IMR-90 (cell line): ENCODE measurements at regions not wholly inside any gene's neighbourhood (a gene's known extent, or its start where the extent isn't known, plus 50 kb on each side); places are given as distances from the start of the nearest gene placed in this dataset.

Experiments used
- CTCF ChIP-seq: conservative IDR thresholded peaks from 2 replicates; pipeline ENCODE4 v1.5.1; 2012; ENCODE audit warnings: mild to moderate bottlenecking, low read depth, low read length, improper control_type of control experiment
- MAZ ChIP-seq: IDR thresholded peaks from 2 replicates; pipeline ENCODE4 v1.6.1; 2012; ENCODE audit warnings: low read depth, mild to moderate bottlenecking, low read length, improper control_type of control experiment, moderate library complexity, borderline replicate concordance

GRCh38 chrX:138865093-138865649, 153.7 kb upstream of the FGF13 start:
- TF ChIP-seq MAZ: no peak
- no peak for TF ChIP-seq CTCF
